ENCODE measurements at regions not wholly inside any gene's neighbourhood (a gene's known extent, or its start where the extent isn't known, plus 50 kb on each side); places are given as distances from the start of the nearest gene placed in this dataset.

DNA sequence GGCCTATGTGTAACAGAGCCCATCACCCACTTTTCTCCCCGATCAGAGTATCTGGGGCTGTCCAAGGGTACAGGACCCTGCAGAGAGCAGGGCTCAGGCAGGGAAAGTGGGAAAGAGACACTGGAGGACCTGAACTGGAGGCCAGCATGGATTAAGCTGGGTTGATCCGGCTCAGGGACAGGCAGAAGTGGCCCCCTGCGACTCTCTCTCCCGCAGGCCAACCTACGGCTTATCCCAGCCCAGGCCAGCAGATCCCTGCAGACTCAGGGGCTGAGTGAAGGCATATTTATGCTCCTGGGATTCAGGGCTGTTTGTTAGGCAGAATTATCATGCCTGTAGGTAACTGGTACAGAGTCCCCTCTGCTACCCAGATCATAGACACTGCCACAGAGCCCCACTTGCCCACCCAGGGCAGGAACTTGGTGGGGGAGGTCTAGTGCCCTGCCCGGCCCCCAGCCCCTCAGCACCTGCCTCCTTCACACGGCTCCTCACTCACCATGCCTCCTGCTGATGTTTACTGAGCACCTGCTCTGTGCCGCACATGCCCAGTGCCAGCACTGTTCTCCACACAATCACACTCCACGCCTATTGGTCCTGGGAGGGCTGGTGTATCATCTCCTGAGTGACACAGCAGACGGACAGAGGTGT, 87.3 kb downstream of the ADRA2C start:
- no peak for DNase-seq

DNA sequence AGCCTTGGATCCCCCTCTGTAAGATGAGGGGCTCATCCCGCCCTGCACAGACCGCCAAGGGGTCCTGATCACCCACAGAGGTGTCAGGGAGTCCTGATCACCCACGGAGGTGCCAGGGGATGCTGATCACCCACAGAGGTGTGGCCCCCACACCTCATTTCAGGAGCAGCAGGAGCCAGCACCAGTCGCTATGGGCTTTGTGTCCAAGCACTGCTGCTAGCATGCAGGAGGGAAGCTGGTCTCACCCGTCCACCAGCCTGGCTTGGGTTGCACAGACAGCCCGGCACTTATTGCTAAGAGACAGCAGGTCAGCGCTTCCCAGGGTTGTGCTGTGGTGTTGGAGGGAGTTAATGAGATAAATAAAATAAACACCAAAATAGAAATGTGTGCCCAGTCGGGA, 88.5 kb downstream of the ADRA2C start:
- no peak for DNase-seq

DNA sequence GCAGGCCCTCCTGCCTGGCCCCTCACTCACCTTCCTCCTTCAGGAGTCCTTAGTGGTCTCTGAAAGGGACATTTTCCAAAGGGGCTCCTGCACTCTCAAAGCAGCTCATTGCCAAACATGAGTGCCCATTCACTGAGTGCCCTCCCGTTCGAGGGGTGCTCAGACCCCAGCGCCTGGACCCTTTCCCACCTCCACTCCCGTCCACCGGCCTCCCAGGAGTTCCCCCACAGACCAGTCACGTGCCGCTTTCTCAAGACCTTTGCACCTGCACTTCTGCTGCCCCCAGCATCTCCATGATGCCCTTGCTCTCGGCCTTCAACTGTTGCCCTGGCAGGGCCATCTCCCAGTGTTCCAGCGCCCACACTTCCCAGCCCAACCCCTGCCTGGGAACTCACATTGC, 89.5 kb downstream of the ADRA2C start:
- DNase-seq, result no peak

DNA sequence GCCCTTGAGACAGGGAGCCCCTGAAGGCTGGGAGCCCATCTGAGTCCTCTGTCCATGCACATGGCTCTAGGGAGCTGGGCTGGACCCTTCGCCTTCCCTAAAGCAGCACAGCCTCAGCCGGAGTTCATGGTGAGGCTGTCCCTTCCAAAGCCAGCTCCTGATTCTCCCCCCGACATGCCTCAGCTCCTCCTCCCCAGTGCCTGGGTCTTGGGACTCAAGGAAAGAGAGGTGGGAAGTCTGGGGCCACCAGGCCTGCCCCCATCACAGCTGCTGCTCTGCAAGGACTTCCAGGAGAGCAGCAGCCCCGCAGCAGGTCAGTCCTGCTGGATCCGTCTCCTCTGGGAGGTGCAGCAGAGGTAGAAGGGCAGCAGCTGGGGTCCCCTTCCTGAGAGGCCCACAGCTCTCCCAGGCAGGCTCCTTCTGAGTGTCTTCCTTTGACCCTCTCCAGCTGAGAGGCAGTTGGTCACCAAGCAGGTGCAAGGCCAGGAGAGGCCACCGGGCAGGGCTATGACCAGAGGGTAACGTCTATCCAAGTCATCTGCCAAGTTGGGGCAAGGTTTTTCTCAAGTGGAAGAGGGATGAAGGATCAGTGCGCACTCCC, 90.5 kb downstream of the ADRA2C start:
- DNase-seq, result no peak

DNA sequence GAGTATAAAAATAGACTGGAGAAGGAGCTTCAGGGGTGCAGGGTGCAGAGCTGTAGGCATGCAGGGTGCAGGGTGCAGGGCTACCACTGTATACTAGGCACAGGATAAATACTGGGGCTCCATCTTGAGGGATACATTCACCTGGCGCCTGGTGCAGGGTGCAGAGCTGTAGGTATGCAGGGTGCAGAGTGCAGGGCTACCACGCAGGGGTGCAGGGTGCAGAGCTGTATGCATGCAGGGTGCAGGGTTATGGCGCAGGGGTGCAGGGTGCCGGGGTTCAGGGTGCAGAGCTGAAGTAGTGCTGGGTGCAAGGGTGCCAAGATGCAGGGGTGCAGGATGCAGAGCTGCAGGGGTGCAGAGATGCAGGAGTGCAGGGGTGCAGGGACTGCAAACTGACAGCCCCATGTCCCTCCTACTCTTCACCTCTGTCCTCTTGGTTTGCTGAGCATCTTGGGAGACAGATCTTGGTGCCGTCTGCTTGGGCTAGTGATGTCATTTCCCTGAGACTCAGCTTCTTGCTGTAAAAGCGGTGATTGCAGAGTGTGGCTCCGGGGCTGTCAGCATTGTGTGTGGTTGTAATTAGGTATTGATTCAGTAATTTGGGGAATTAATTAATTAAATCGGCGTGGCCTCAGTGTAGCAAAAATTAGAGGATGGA, 91.2 kb downstream of the ADRA2C start:
- no peak for DNase-seq

DNA sequence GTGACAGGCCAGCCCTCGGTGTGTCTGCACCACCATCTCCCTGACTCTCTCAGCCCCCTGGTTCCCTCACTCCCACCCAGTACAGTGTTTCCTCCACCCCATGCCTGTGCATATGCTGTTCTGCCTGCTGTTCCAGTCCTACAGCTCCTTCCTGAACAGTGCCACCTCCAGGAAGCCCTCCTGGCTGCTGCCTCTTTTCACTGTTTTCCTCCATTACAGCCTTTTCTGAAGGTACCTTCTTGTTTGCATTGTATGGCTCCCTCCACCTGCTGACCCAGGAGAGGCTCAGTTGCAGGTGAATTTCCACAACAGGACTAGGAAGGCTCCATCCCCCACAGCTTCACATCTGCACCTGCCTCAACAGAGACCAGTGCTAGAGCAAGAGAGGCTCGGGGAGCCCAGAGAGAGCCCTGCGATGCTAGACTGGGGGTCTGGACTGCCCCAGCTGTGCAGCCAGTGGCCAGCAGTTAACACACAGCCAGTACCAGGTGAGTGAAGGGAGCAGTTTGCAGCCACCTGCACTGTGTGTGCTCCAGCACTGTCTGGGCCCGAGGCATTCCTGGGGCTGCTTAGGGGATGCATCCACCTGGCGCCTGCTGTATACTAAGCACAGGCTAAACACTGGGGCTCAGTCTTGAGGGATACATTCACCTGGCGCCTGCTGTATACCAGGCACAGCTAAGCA, 92.0 kb downstream of the ADRA2C start:
- no peak for DNase-seq

DNA sequence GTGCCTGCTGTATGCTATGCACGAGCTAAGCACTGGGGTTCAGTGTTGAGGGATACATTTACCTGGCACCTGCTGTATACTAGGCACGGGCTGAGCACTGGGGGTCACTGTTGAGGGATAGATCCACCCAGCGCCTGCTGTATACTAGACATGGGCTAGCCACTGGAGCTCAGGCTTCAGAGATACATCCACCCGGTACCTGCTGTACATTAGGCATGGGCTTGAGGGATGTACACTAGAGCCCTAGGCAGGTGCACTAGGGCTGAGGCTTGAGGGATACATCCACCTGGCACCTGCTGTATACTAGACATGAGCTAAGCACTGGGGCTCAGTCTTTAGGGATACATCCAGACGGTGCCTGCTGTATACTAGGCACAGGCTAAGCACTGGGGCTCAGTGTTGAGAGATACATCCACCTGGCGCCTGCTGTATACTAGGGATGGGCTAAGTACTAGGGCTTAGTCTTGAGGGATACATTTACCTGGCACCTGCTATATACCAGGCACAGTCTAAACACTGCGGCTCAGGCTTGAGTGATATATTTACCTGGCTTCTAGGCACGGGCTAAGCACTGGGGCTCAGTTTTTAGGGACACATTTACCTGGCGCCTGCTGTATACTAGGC, 92.7 kb downstream of the ADRA2C start:
- no peak for DNase-seq

DNA sequence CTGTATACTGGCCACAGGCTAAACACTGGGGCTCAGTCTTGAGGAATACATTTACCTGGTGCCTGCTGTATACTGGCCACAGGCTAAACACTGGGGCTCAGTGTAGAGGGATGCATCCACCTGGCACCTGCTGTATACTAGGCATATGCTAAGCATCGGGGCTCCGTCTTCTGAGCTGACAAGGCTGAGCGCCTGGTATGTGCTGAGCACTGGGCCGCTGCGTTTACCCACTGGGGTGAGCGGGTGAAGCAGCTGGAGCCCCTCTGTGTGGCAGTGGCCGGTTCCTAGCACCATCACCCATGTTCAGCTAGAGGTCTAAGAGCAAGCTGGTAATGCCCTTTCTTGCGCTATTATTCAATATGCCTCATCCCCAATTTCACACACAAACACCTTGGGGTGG, 93.4 kb downstream of the ADRA2C start:
- no peak for DNase-seq

DNA sequence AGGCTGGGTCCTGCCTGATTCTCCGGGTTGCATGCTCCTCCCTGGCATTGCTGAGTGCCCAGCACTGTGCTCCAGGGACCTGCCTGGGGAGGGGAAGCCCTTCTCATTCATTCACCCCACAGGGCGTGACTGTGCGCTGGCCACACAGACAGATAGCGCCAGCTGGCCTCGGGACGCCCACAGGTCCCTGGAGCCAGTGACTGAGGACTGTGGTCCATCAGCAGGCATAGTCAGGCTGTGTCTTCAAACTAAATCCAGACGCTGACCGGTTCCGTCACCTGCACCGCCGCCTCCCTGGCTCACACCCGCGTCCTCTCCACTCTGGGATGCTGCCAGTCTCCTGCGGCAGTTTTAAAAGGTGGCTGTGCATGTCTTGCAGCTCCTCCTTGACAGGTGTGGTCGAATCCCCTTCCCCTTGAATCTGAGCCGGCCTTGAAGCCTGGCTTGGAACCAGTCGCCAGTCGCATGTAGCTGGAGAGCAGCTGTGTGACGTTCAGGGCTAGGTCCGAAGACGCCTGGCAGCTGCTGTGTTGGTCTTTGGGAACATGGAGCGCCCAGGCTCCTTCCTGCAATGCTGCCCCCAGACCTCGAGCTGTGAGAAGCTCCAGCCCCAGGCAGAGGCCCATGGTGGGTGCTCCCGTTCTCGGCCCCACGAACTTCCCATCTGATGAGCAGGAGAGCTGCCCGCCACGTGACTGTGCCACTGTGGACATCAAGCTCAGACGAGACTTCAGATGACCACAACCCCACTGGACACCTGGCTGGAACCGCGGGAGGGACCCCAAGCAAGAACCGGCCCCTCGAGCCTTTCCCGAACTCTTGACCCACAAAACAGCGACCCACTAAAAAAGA, 94.1 kb downstream of the ADRA2C start:
- no peak for DNase-seq

DNA sequence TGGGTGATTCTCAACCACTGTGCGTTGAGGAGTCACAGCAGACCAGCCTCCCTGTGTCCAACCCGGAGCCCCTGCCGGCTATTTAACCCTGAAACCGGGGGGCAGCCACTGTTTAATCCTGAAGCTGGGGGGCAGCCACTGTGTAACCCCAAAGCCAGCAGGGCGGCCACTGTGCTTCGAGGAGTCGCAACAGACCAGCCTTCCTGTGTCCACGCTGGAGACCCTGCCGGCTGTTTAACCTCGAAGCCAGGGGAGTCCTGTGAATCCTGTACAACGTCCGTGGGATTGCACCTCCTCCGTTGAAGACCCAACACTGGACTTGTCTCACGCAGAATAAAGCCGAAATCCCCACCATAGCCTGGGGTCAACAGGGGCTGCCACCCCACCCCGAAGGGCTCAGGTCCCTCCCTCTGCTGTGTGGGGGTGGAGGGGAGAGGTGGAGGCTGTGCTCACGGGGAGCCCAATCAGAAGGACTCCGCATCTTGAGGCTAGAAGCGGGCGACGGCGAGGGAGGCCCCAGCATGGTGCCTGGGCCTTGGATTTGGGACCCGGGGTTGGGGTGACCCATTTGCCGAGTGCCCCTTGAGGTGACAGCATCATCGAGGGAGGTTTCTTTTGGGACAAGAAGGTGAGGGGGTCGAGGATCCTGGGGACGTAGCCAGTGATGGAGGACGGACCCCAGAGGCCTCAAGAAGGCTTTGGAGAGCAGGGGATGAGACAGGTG, 94.9 kb downstream of the ADRA2C start:
- no peak for DNase-seq

DNA sequence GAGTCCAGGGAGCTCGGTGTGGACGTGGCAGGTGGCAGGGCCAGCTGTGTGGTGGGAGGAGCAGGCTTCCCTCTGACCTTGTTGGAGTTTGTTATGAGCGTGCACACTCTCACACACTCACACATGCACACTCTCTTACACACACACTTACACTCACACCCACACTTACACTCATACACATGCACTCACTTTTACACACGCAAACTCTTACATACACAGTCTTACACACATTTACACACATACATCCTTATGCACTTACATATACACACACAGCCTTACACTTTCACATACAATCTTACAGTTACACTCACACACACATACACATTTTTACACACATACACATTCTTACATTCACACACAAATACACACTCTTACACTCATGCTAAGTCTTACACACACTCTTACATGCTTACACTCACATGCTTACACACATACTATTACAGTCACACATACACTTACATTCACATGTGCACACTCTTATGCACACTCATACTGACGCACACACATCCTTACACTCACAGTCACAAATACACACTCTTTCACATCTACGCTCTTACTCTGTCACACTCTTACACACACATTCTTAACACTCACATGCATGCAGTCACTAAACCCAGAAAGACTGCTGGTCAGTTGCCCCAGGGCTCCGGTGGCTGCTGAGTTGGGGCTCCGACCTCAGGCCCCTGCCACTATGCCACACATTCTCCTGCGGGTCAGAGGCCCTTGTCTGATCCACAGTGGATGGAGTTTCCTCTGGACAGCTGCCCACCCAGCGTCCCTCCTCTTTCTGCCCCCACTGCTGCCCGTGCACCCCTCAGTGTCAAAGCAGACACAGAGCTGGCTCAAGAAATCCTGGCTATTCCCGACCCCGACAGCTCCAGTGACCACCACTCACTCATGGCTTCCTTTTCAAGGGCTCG, 95.8 kb downstream of the ADRA2C start:
- DNase-seq, result no peak

DNA sequence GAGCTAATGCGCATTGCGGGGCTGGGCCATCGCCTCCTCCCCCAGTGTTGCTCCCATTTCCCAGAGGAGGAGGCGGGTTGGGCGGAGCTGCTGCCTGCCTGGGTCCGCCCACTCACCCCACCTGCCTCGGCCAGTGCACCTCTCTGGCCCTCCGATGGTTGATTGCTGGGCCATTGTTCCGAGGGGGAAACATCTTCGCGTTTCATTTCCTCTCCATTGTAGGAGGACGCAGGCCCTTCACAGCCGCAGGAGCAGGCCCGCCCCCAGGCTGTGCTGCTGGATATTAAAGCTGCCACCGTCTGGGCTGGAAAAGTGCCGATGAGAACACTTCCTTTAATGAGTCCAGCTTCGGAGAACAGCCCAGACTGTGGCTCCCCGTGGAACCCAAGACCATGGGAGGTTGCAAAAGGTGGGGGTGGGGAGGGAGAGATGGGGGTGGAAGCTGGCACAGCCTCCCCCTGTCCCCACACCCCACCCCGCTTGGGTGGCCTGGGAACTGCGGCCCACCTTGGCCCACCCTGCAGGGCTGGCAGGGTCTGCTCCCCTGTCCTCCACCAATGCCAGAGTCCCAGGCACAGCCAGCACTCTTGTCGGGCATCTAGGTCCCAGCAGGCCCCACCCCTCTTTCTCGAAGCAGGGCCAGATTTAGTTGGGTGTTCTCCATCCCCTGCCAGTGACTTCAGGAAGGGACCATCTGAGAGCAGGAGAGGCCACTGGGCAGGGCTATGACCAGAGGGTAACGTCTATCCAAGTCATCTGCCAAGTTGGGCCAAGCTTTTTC, 96.6 kb downstream of the ADRA2C start:
- no peak for DNase-seq

DNA sequence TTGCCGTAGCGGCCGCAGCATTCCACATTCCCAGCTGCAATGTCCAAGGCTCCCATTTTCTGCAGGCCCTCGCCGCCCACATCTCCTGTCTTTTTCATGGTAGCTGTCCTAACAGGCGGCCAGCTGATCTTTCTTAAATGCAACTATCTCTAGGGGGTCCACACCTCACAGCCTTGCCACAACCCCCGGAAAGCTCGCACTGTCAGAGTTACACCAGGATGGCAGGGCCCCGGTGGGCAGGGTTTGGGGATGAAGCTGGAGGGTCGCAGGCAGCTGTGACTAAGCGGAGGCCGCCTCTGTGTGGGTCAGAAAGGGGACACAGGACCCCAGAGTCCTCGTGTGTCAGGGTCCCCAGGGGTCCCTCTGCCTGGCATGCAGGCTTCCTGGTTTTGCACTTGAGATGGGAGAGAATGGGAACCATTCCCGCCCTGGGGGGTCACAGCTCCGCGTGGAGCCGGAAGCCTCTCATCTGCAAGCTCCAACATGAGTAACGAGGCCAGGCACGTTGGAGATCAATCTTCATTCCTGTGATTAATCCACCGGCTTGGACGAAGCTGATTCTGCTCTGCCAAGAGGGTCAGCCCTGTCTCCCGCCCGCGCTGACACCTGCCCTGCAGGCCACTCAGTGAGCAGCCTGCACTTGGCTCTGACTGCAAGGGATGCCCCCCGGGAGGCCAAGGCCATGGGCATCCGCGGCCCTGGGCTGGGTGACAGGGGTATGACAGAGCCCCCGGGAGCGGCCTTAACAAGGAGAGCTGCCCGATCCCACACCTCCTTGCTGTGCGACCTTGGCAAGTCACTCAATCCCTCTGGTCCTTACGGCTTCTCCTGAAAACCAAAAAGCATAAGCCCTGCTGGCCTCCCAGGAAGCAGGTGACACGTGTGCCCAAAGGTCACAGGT, 97.9 kb downstream of the ADRA2C start:
- DNase-seq, result no peak

DNA sequence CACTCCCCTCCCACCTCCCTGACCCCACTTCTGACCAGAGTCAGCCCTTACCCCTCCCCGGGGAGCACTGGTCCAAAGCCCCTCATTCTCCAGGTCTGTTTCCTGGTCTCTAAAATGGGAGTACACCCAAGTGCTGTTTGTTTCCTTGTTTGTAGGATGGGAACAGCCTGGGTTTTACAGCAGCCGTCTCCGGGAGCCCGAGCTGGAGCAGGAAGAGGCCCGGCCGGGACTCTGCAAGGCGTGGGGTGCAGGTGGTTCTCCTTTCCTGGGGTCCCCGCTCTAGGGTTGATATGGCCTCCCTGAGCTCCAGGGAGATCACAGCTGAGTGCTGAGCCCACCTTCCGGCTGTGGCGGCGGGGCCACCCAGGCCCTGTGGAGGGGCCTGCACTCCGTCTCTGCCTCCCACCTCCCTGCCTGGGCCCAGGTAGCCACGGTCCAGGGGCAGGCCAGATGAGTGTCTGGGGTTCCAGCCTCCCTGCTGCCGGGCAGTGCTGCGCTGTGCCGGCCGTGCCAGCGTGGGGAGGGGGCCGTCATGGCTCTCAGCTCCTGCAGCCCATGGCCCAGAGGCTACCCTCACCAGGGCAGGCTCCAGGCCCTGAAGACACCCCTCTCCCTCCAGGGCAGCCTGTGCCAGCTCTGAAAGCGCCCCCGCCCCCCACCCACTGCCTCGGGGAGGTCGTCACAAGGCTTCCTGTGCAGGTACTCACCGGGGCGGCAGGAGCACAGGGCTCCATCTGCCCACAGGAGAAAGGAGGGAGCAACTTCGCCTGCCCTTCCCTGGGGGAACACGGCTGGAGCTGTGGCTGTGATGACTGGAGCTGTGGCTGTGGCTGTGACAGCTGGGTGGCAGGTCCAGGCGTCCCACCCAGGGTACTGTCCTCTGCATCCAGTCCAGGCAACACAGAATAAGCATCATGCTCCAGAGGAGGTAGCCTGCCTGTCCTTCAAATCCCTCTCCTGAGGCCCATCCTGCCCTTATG, 98.8 kb downstream of the ADRA2C start:
- no peak for DNase-seq

DNA sequence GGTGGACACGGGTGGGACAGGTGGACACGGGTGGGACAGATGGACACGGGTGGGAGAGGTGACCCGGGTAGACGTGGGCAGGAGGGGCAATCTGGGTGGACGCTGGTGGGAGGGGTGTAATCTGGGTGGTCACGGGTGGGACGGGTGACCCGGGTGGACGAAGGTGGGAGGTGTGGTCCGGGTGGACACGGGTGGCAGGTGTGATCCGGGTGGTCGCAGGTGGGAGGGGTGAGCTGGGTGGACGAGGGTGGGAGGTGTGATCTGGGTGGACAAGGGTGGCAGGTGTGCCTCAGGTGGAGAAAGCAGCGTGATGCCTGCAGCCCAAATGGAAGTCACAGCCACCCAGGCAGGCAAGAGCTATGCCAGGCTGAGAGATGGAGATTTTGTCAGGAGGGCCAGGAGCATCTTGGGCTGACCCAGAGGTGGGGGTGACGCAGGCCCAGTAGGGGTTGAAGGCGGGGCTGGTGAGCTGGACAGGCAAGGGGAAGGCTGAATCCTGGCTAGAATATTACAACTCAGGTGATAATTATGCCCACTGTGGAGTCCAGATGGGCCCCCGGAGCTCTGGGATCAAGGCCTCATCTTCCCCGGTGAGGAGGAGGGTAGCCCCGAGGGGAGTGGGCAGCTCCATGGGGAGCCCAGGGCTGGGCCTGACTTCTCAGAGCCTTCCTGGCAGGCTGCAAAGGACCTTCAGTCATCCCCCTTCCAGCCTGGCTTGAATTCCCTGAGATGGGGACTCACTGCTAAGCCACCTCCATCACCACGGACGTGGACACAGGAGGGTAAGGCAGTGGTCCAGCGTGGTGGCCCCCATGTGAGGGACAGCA, 100.0 kb downstream of the ADRA2C start:
- no peak for DNase-seq

DNA sequence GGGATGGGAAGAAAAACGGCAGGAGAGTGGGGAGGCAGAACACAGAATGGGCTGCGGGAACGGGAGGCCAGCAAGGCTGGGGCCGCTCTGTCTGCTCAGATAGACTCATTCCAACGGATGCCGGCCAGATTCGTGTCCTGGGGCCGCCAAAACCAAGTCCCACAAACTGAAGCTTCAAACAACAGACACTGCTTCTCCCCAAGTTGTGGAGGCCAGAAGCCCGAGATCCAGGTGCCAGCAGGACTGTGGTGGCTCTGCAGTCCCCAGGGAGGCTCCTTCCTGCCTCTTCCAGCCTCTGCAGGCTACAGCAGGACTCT, 100.6 kb downstream of the ADRA2C start:
- no peak for DNase-seq
